ENCODE measurements at regions not wholly inside any gene's neighbourhood (a gene's known extent, or its start where the extent isn't known, plus 50 kb on each side); places are given as distances from the start of the nearest gene placed in this dataset.

DNA sequence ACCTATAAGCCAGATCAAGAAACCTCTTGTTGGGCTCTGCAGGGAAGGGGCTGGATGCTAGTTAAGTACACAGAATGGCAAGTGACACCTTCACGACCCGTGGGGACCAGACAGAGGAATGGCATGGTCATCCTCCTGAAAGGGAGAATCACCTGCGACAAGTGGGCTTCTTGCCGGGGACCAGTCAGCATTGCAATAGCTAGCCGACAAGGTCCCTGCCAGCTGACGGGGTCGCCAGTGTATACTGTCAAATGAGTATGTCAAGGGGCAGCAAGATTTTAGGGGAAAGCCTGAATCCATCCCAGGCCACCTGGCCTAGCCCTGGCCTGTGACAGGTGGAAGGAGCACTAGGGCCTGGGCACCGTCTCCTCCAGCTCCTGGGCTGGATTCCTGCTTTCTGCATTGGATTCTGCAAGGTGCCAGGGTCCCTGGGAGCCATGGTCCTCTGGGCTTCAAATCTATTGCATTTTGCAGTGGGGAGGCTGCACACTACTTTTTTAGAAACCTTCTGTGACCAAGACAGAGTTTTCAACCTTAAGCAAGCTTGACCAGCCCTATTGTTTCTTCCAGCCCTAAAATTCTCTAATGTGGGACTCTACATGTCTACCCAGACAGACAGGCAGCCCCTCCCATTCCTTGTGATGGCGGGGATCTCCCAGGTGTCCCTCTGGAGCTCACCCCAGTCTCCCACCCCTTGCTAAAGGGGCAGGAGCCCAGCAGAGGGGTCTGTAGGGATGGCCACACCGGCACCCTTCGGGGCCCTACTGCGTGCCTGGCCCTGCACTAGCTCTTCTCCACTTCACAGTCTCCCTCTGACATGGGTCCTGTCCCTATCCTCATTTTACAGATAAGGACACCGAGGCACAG, 178.5 kb downstream of the GLI2 start:
- no peak for DNase-seq

DNA sequence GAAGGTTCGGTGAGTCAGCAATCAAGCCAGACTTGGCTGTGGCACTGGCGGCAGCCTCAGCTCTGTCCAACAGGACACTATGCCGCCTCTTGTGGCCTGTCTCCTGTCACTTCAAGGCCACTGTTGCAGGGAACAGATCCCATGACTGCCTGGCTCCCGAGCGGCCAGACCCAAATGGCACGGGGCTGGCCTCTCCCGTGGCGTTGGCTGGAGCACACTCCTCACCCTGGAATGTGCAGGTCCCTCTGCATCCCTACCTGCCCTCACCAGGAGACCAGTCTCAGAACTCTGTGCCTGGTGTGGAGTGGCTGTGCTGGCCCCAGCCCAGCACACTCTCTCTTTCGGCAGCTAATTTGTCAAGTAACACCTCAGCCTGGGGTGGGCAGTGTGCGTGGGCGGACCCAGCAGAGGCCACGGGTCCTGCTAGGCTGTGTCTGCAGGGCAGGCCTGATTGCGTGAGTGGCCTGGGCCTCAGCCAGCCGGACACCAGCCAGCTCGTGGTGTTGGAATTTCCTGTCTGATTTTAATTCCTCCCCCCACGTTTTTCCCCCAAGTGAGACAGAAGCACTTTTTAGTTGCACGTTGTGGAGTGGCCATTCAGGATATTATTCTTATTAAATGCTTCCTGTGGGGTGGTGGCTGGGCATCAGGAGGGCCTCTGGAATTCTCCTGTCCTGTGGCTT, 179.3 kb downstream of the GLI2 start:
- peak in 6 of 56 donors; percentile 8 to 42 (median 36) for DNase-seq

DNA sequence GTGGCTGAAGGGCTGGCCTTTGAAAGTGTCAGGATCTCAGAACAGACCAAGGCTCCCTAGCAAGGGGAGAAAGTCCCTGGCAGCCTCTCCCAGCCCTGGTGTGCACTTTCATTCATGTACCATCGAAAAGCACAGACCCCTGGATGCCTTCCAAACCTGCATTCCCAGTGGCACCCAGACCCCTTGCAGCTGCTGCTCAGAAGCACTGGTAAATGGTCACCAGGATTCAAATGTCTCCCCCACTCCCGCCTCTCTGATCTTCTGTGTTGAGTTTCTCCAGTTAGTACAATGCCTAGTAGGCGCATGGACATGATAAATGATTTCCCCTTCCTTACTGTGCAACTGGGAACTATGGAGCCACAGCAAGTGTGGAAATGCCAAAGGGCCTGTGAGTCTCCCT, 180.0 kb downstream of the GLI2 start:
- no peak for DNase-seq

DNA sequence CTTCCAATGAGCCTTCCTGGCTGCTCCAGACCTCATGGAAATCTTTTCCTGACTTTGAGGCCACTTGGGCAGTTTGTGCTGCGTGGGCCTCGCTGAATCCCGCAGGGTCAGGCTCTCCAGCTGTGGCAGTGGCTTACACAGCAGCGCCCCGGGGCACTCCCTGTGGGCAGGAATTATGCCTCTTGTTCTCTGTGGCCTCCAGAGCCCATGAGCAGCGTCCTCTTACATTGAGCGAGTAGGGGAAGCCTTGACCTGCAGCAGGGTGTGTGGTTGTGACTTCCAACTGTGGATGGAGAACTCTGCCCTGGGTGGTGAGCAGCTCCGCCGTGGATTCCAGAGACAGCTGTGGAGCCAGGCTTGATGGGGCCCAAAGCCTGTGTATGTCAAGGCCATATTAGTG, 180.8 kb downstream of the GLI2 start:
- no peak for DNase-seq

DNA sequence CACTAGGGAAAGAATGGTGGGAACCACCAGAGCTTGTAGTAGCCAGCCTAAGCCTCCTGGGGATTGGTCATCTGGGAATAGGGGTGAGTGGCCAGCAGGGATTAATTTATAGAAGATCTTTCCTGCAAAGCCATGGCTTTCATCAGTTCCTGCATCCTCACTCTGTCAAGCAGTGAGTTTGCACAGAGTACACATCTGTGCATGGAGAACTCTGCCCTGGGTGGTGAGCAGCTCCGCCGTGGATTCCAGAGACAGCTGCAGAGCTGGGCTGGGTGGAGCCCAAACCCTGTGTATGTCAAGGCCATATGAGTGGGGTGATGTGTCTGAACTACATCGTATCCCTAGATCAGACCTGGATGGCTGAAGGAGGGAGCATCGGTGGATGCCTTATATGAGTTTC, 182.2 kb downstream of the GLI2 start:
- no peak for DNase-seq

DNA sequence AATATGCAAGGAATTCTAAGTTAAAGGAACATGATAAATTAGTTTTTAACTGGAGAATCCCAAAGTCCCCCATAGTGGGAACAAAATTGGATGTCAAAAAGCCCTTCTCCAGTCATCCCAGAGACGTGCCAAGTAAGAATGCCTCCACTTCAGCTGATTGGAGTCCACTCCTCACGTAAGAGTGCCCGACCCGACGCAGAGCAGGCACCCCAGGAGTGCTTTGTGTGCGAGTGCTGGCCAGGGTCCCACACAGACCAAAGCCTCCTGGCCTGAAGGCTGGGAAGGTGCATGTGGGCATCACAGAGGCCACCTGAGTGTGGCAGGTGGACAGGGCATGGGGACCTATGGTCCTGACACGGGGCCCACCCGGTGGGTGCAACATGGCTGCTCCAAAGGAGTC, 183.5 kb downstream of the GLI2 start:
- DNase-seq, result no peak

DNA sequence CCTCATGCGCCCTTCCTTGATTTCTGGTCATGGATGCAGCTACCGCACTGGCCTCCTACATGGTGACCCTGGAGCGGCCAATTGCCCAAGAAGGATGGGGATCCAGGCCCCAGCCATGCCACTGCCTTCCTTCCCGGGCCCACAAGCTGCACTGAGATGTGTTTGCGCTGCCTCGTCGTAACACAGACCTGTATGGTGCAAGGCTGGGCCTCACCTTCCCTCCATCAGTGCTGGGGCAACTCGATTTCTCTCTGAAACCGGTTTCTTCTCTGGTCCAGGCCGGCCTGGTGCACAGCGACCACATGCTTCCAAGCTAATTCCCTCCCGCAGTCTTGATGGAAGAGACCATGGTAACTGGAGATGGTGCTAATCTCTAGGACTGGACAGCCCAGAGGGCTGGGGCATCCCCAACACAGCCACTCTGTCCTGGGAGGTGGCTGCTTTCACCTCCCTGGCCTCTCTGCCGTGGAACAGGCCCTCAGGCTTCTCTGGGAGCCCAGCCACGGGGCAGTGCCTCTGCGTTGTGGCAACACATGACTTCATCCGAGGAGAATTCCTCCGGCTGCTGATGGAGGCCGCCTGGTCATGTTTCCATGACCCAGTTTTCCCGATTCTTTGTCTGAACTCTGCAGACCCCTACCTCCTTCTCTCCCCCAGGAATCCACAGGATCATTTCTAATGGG, 184.2 kb downstream of the GLI2 start:
- peak in 2 of 56 donors; percentile 13 to 25 for DNase-seq

DNA sequence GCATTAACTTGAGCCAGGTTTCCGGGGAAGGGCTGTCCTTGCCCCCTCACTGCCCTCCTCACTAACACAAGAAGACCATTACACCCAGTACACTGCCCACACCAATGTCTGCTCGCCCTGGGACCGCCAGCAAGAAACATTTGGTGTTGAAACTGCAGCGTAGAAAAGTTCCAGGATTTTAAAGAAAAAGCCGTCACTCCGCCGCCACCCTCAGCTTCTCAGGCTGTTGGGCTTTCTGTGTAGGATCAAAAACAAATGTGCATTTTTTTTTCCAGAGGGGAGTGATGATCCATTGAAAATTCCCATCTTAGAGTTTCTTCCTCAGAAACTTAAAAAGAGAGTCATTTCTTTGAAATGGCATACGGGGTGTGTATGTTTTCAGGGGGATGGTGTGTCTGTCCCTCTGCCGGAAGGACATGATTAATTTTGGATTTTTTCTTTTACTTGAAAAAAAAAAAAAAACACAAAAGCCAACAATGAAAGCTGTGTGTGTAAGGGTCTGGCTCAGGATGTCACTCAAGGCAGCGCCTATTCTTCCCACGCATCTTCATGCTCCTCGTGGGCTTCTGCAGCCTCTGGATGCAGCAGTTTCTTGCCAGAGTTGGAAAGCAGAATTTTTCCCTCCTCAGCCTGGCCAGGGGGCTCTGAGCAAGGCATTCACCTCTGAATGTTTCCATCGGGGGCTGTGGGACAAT, 184.9 kb downstream of the GLI2 start:
- DNase-seq, result no peak

DNA sequence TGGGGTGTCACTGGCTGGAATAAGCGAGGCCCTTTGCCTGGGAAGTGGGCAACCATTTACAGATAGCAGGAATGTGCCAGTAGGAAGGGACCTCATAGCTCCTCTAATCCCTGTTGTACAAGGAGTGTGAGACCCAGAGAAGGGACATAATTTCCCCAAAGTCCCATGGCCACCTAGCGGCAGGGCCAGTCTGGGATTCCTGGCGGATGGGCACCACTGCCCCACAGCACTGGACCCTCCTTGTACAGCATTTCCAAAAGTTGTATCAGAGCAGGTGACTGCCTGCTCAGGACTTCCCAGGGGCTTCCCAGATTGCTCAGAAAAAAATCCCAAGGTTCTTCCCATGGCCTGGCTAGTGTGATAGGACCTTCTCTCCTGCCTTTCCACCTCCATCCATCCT, 185.8 kb downstream of the GLI2 start:
- DNase-seq, result no peak

DNA sequence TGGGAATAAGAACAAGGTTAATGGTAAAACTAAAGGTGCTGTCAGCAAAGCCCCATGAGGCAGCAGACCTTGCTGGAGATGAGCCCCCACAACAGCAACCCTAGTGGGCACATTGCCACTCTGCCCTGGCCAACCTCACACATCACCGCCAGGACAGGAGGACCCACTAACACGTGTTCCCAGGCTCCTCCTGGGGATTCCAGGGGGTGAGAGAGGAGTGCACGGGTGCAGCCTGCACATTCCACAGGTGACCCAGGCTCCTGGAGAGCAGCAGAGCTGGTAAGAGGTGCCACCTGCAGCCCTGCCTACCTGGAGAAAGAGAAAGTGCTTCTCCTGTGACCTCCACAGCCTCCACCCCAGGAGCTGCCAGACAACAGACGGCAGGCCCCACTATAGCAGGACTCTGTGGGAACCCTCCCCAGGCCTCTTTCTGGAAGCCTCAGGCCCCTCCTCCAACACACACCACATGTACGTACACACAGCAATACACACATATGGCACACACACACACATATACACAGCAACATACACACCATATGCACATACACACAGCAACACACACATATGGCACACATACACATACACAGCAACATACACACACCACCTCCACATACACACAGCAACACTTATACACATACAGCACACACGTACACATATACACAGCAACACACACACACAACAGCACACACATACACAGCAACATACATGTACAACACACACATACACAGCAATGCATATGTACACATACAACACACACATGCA, 187.1 kb downstream of the GLI2 start:
- no peak for DNase-seq

DNA sequence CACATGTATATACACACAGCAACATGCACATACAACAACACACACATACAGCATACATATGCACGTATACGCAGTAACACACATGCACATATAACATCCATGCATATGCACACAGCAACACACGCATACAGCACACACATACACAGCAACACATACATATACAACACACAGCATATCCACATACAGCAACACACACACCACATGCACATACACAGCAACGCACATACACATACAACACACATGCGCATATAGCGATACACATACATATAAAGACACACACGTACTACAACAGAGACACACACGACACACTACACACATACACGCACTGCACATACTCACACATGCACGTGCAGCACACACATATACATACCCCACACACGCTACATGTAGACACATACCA, 187.8 kb downstream of the GLI2 start:
- DNase-seq, result no peak

DNA sequence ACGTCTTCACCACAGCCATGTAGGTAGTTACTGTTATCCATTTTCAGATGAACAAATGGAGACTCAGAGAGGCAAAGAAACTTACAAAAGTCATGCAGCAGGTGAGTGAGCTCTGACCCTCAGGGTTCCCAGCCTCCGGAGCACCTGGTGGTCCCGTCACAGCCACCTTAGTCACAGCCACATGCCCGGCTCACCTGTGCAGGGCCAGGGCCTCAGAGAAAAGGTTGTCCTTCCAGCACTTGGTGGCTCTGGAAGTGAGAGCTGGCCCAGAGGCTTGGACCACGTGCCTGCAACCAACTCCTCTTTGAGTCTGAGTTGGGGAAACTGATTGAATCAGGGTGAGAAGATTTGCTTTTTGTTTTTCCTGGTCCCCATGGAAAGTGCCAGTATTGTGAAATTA, 189.3 kb downstream of the GLI2 start:
- no peak for DNase-seq

DNA sequence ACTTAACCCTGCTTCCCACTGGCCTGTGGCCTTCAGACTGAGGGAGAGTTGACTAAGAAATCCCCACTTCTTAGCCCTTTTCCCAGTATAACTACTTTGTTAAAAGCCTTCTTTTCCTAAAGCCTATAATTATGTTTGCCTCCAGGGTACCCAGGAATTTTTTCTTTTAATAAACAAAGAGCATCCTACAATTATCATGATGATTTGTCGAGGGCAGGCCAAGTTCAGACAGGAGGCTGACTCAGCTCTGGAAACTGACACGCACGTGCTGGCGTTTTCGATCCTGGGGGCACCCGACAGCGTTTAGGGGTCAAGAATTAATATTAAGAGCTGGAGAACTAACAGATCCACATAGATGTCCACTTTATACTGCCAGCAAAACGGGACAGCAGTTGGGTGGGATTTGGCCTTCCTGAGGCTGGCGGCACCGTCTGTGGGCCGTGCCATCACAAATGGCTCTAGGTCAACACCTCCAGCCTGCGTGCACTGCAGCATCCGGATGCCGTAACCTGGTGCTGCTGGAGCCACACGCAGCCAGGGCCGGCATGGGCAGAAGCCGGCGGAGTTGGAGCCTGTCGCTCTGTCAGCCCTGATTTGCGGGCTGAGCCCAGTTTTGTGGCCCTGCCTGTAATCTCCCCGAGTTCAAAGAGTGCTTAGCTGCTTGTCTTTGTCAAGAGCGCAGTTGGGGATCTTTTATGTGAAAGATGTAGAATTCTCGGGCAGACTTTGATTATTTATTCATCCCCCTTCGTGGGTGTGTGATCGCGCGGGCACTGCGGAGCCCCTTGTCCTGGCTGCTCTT, 191.0 kb downstream of the GLI2 start:
- no peak for DNase-seq

DNA sequence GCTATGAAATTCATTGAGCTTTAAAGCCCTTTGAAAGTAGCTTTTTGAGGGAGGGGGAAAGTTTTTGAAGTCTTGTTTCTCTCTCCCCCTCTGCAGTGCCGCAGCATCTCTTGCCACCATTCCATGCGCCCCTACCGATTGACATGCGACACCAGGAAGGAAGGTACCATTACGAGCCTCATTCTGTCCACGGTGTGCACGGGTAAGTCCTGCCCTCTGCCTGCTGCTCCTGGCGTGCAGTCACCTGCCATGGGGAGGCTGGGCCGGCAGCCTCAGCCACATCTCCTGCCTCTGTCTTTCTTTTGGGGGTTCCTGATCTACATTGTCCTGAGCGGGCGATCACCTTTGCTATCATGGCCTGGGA, 191.6 kb downstream of the GLI2 start:
- no peak for DNase-seq

DNA sequence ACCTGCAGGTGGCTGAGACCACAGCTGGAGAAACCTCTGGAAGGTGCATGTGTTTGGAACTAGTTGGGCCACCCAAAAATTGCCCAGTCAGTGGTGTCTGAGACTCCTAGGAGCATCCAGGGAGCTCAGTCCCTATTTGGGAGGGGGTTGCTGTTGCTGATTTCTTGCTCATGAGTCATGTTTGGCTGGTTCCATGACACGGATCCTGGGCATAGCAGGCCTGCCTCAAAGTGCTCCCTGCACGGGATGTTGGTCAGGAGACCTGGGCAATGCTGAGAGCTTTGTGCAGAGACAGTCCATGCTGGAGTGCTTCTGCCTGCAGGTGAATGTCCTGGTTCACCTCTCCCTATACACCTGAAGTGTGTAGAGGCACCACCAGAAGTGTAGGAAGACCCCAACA, 194.2 kb downstream of the GLI2 start:
- DNase-seq, result no peak

DNA sequence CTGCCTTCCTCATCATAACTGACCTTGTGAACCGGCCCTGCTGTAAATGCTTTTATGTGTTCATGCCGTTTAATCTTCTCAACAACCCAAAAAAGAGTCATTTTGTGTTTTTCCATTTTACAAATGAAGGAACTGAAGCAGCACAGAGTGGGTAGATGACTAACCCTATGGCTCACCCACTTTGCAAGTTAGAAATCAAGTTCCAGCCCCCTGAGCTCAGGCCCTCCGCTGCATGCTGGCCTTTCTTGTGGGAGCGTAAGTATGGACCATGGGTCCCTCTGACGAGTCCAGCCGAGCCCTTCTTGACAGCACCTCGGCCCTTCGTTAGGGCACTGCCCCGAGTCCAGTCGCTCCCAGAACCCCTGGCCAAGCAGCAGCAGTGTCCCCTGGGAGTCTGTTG, 194.6 kb downstream of the GLI2 start:
- DNase-seq, result no peak

DNA sequence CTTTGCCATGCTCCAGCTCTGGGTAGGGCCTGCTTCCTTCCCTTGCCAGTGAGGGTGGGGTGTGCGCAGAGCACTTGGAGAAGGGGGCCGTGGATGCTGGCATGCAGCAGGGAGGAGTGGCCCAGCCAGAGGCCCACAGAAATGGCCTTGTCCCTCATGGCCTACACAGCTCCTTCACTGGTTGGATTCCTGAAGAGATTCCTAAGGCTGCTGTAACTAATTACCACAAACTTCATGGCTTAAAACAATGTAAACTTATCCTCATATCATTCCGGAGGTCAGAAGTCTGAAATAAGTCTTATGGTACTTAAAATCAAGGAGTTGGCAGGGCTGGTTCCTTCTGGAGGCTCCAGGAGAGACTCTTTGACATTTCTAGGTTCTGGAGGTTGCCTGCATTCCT, 195.2 kb downstream of the GLI2 start:
- DNase-seq, result no peak

DNA sequence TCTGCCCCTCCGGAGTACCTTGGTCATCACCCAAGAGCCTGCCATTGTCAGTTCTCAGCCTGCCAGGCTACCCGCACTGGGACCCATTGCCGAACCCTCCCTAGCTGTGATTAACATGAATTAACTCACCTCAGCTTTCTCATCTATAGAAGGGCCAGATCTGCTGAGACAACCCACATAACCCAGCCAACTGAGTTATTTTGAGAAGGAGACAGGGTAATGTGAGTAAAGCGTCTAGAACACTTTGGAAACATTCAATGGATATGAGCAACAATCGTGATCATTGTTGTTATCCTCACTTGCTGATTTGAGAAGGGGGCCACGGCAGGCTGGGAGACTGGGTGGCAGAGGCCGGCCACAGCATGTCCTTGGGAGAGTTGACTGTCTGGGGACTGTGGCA, 196.8 kb downstream of the GLI2 start:
- no peak for DNase-seq

DNA sequence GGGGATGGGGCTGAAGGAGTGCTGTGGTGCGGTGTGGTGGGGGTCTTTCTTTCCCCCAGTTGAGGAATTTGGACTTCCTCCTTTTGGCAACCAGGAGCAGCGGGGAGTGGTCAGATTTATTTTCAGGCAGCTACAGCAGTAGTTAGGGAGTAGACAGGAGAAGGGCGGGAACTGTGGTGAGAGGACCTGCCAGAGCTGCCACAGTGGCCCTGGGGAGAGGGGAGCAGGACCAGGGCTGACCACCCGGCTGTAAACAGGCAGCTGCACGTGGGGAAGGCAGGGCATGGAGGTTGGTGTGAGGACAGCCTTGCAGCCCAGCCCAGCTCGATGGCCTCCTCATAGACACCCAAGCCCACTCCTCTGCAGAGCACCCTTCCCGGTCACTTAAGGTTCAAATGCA, 197.2 kb downstream of the GLI2 start:
- DNase-seq, result no peak
